ENCODE measurements at regions not wholly inside any gene's neighbourhood (a gene's known extent, or its start where the extent isn't known, plus 50 kb on each side); places are given as distances from the start of the nearest gene placed in this dataset.
A peak's percentile ranks its signal among the peaks of the same experiment; 100 is the strongest.

- no peak for DNase-seq (ENCODE audit: low read depth, low spot score)
Observed at GRCh38 chr16:82242201-82242600, 72.2 kb upstream of the MPHOSPH6 start.

GRCh38 chr16:82241469-82242052 lies 71.5 kb upstream of the MPHOSPH6 start:
- no peak for DNase-seq (ENCODE audit: low read depth, low spot score)

GRCh38 chr16:82240111-82240510 lies 70.1 kb upstream of the MPHOSPH6 start:
- DNase-seq (ENCODE audit: low read depth, low spot score) = no peak

GRCh38 chr16:82236875-82237274 lies 66.9 kb upstream of the MPHOSPH6 start:
- no peak for DNase-seq (ENCODE audit: low read depth, low spot score)

- no peak for DNase-seq (ENCODE audit: low read depth, low spot score)
Observed at GRCh38 chr16:82236415-82236814, 66.4 kb upstream of the MPHOSPH6 start.

- no peak for DNase-seq (ENCODE audit: low read depth, low spot score)
Observed at GRCh38 chr16:82232806-82233205, 62.8 kb upstream of the MPHOSPH6 start.

GRCh38 chr16:82231008-82231787 lies 61.2 kb upstream of the MPHOSPH6 start:
- DNase-seq (ENCODE audit: low read depth, low spot score) = no peak

GRCh38 chr16:82229800-82230619 lies 60.0 kb upstream of the MPHOSPH6 start:
- peak; percentile 77 for DNase-seq (ENCODE audit: low read depth, low spot score)

- DNase-seq (ENCODE audit: low read depth, low spot score) = no peak
Observed at GRCh38 chr16:82226327-82226726, 56.3 kb upstream of the MPHOSPH6 start.

- DNase-seq (ENCODE audit: low read depth, low spot score) = no peak
Observed at GRCh38 chr16:82224821-82225220, 54.8 kb upstream of the MPHOSPH6 start.

- no peak for DNase-seq (ENCODE audit: low read depth, low spot score)
Observed at GRCh38 chr16:82220541-82220940, 50.5 kb upstream of the MPHOSPH6 start.

All from ELF-1 (cell line).